HG03442 (cell line): ENCODE measurements at regions not wholly inside any gene's neighbourhood (a gene's known extent, or its start where the extent isn't known, plus 50 kb on each side); places are given as distances from the start of the nearest gene placed in this dataset.
"Not testable (repeated sequence)": the region's sequence is repeated elsewhere in the genome, so short reads cannot be mapped to it uniquely, and the experiment has no call there.

Experiments
- ATAC-seq: cut with Tn5 transposase; IDR thresholded peaks from one replicate; pipeline ENCODE4 v1.9.1; 2021; ENCODE audit warnings: mild to moderate bottlenecking, moderate library complexity; ENCODE audit not compliant: unreplicated experiment

GRCh38 chr1:187498028-187498427, 669.3 kb downstream of the PLA2G4A start:
- no peak for ATAC-seq

- no peak for ATAC-seq
Observed at GRCh38 chr1:187504779-187505178, 676.0 kb downstream of the PLA2G4A start.

GRCh38 chr1:187509091-187509490, 680.3 kb downstream of the PLA2G4A start:
- ATAC-seq = no peak

GRCh38 chr1:187513190-187513589, 684.4 kb downstream of the PLA2G4A start:
- no peak for ATAC-seq

- ATAC-seq = no peak
Observed at GRCh38 chr1:187514110-187514509, 685.4 kb downstream of the PLA2G4A start.

GRCh38 chr1:187516874-187517273, 688.1 kb downstream of the PLA2G4A start:
- ATAC-seq = no peak

GRCh38 chr1:187517546-187517945, 688.8 kb downstream of the PLA2G4A start:
- no peak for ATAC-seq

- no peak for ATAC-seq
Observed at GRCh38 chr1:187527346-187527745, 698.6 kb downstream of the PLA2G4A start.

GRCh38 chr1:187537936-187538335, 709.2 kb downstream of the PLA2G4A start:
- ATAC-seq = no peak

GRCh38 chr1:187549540-187549939, 720.8 kb downstream of the PLA2G4A start:
- ATAC-seq = no peak

GRCh38 chr1:187551061-187551460, 722.3 kb downstream of the PLA2G4A start:
- ATAC-seq = no peak

- ATAC-seq = no peak
Observed at GRCh38 chr1:187563191-187563590, 734.4 kb downstream of the PLA2G4A start.

GRCh38 chr1:187566354-187566753, 737.6 kb downstream of the PLA2G4A start:
- ATAC-seq = no peak

- no peak for ATAC-seq
Observed at GRCh38 chr1:187568067-187568466, 739.3 kb downstream of the PLA2G4A start.

- no peak for ATAC-seq
Observed at GRCh38 chr1:187570166-187570565, 741.4 kb downstream of the PLA2G4A start.

GRCh38 chr1:187577610-187578009, 748.9 kb downstream of the PLA2G4A start:
- no peak for ATAC-seq

GRCh38 chr1:187588917-187589316, 760.2 kb downstream of the PLA2G4A start:
- no peak for ATAC-seq

GRCh38 chr1:187605736-187606135, 777.0 kb downstream of the PLA2G4A start:
- ATAC-seq = no peak

- not testable (repeated sequence) for ATAC-seq
Observed at GRCh38 chr1:187615853-187616735, 787.3 kb downstream of the PLA2G4A start.

- not testable (repeated sequence) for ATAC-seq
Observed at GRCh38 chr1:187616830-187617229, 788.1 kb downstream of the PLA2G4A start.

GRCh38 chr1:187617776-187618175, 789.0 kb downstream of the PLA2G4A start:
- ATAC-seq = no peak

- no peak for ATAC-seq
Observed at GRCh38 chr1:187619175-187619574, 790.4 kb downstream of the PLA2G4A start.

- no peak for ATAC-seq
Observed at GRCh38 chr1:187621951-187622350, 793.2 kb downstream of the PLA2G4A start.
